GM06990 (cell line): ENCODE measurements at regions not wholly inside any gene's neighbourhood (a gene's known extent, or its start where the extent isn't known, plus 50 kb on each side); places are given as distances from the start of the nearest gene placed in this dataset.

Experiments used
- DNase-seq: peaks from one replicate; pipeline ENCODE4 v3.0.0-alpha.2; 2011; ENCODE audit not compliant: insufficient read length; ENCODE audit errors: extremely low read depth
- H3K27me3 ChIP-seq: replicated peaks from 2 replicates; pipeline ENCODE4 v1.6.0; 2011; ENCODE audit warnings: low read length; ENCODE audit not compliant: control insufficient read depth, insufficient read depth
- H3K36me3 ChIP-seq: 2 replicates; pipeline ENCODE4 v1.5.1; 2011; ENCODE audit warnings: low read length; ENCODE audit not compliant: control insufficient read depth, insufficient read depth
- H3K4me3 ChIP-seq: replicated peaks from 2 replicates; pipeline ENCODE4 v1.5.1; 2011; ENCODE audit warnings: low read depth, mild to moderate bottlenecking, control low read depth, low read length
- TF ChIP-seq, protein P1 (sequence below): IDR thresholded peaks from 2 replicates; pipeline ENCODE4 v1.5.1; 2011; ENCODE audit warnings: low read length, control low read depth, mild to moderate bottlenecking, inconsistent platforms; ENCODE audit not compliant: insufficient read depth, poor library complexity, severe bottlenecking

DNA sequence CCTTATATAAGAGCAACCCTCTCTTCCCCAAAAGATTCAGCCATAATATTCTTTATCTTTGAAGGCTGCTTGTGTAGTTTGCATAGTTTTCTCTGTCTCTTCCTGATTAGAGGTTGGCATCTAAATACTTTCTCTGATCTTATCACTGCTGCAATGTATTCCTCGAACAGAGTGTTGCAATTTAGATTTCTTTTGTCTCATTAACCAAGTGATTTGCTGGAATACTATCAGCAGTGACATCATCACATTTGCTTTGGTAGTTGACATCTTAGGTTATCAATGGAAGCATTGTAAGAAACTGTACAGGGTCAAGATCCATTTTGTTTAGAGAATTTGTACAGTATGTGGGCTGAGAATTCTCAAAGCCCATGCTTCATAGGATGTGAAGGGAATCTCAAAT, 72.0 kb upstream of the NEUROD1 start:
- Histone ChIP-seq H3K36me3 (no peaks in the 10 kb centered on the region), H3K27me3 (peaks cover 3% of the 10 kb centered on the region), H3K4me3 (no peak overlapping the region)
- DNase-seq, result no peak
- TF ChIP-seq, protein P1, sequence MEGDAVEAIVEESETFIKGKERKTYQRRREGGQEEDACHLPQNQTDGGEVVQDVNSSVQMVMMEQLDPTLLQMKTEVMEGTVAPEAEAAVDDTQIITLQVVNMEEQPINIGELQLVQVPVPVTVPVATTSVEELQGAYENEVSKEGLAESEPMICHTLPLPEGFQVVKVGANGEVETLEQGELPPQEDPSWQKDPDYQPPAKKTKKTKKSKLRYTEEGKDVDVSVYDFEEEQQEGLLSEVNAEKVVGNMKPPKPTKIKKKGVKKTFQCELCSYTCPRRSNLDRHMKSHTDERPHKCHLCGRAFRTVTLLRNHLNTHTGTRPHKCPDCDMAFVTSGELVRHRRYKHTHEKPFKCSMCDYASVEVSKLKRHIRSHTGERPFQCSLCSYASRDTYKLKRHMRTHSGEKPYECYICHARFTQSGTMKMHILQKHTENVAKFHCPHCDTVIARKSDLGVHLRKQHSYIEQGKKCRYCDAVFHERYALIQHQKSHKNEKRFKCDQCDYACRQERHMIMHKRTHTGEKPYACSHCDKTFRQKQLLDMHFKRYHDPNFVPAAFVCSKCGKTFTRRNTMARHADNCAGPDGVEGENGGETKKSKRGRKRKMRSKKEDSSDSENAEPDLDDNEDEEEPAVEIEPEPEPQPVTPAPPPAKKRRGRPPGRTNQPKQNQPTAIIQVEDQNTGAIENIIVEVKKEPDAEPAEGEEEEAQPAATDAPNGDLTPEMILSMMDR, result no peak

DNA sequence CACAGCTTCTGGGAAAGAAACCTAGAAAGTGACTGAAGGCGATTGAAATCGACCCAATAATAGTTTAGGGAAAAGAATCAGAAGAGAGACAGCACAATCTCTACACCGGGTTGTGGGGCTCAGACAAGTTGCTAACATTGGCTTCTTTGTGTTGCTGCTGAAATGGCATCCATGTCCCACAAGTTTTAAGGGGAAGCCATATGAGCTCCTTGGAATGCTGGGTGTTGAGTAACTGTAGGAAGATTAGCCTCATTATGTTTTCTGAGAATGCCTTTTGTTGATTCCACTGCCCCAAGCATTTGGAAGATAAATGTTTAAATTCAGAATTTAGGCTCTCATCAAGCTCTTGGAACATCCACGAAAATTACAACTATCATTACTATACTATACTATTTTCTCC, 73.4 kb upstream of the NEUROD1 start:
- TF ChIP-seq, protein P1, result no peak
- no peak for DNase-seq
- Histone ChIP-seq H3K36me3 (no peaks in the 10 kb centered on the region), H3K27me3 (peaks cover 3% of the 10 kb centered on the region), H3K4me3 (no peak overlapping the region)

DNA sequence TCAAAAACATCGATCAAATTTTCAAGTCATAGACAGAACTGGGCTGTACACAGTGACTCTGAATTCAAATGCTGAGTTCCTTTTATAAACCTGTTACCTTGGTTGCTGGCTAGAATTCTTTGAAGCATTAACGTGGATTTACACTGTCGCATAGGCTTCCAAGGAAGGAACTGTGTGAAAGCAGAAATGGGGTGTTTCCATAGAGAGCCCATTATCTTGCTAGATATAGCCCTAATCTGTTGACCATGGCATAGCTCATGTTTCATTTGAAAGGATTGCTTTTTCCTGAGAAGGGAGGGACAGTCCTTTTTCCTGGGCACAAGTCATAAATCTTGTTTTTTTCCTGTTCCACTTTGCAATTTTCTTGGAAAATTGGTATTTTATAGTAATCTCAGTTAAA, 73.8 kb upstream of the NEUROD1 start:
- Histone ChIP-seq H3K4me3 (no peak overlapping the region), H3K27me3 (peaks cover 3% of the 10 kb centered on the region), H3K36me3 (no peaks in the 10 kb centered on the region)
- TF ChIP-seq, protein P1, result no peak
- DNase-seq, result no peak

DNA sequence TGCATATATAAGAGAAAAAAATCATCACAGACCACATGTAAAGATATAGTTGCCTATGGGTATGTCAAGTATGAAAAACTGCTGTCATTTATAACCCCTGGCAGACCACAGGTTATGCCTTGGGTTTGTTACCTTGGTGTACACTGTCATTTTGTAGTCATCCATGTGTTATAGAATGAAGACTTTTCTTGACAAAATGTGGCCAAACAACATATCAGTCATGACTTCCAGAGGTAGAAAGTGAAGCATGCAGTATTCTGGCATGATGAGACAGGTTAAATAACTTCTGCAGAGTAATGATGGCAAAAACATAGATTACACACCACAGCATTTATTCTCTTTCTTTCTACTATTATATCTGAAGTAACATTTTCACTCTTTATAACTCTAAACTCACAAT, 74.9 kb upstream of the NEUROD1 start:
- no peaks in the 10 kb centered on the region for H3K36me3 ChIP-seq
- TF ChIP-seq, protein P1, result no peak
- peaks cover 3% of the 10 kb centered on the region for H3K27me3 ChIP-seq
- no peak for DNase-seq
- no peak overlapping the region for H3K4me3 ChIP-seq

DNA sequence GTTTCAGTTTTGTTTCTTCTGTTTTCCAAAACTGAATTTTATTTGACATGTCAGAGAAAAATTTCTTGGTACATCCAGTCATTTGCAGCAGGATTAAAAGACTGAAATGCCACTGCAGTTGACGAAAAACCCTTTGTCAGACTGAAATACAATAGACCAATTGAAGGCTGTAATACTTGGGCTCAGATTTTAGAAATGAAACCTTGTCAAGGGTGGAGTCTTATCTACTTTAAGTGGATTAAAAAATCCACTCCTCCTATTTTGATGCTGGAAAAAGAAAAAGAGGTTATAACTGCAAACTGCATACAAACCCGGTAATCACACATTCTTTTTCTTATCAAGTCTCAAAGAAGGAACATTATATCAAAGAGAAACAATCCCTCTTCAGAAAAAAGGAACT, 80.2 kb upstream of the NEUROD1 start:
- H3K36me3 ChIP-seq, result no peaks in the 10 kb centered on the region
- no peaks in the 10 kb centered on the region; the same call in 1 of the 2 replicates for H3K27me3 ChIP-seq
- H3K4me3 ChIP-seq, result no peak overlapping the region
- TF ChIP-seq, protein P1, result no peak
- no peak for DNase-seq

DNA sequence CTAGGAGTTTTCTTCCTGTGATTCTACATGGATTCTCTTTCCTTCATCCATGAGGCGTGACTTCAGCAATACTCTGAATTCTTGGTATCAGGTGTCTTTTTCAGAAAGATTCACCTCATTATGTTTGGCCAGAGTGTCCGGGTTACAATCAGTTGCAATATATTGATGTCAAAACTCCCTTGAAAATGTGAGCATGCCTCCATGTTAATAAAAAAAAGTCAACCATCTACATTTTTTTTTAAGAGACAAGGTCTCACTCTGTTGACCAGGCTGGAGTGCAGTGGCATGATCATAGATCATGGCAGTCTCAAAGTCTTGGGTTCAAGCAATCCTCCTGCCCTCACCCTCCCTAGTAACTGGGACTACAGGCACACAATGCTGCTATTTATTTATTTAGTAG, 80.9 kb upstream of the NEUROD1 start:
- TF ChIP-seq, protein P1, result no peak
- no peak for DNase-seq

More for the DNA sequence above, 80.9 kb upstream of the NEUROD1 start:
- Histone ChIP-seq H3K27me3 (no peaks in the 10 kb centered on the region; the same call in 1 of the 2 replicates), H3K36me3 (no peaks in the 10 kb centered on the region), H3K4me3 (no peak overlapping the region)
